CD8-positive, alpha-beta memory T cell (primary cell): ENCODE measurements at regions not wholly inside any gene's neighbourhood (a gene's known extent, or its start where the extent isn't known, plus 50 kb on each side); places are given as distances from the start of the nearest gene placed in this dataset.

ENCODE experiments used
- CTCF ChIA-PET: fragments of 350-600 bp; sonication (Branson Sonifier 250); formaldehyde crosslinking; loops from one replicate; lab custom pipeline; 2021; ENCODE audit warnings: antibody characterized with exemption; lab: Charles Lee
- POLR2A ChIA-PET: fragments of 350-600 bp; sonication (Branson Sonifier 250); formaldehyde crosslinking; loops from one replicate; lab custom pipeline; 2021; ENCODE audit warnings: antibody characterized with exemption; lab: Charles Lee
- DNase-seq, 5 donors: peaks; one replicate each; pipeline versions ENCODE4 v3.0.0 to v3.0.0-alpha.2; 2020 to 2022; ENCODE audit warnings: mixed read lengths in 1 of 5
- H3K27ac ChIP-seq: one replicate; pipeline ENCODE4 v1.7.0; 2013; ENCODE audit warnings: low read depth, mild to moderate bottlenecking, low read length, moderate library complexity
- H3K27me3 ChIP-seq: 2 replicates; pipeline ENCODE4 v1.7.0; 2013; ENCODE audit warnings: low read length, mild to moderate bottlenecking; ENCODE audit not compliant: insufficient read depth, poor library complexity, severe bottlenecking
- H3K36me3 ChIP-seq: 2 replicates; pipeline ENCODE4 v1.7.0; 2013; ENCODE audit warnings: mild to moderate bottlenecking, low read length, moderate library complexity; ENCODE audit not compliant: insufficient read depth
- H3K4me1 ChIP-seq: 2 replicates; pipeline ENCODE4 v1.7.0; 2013; ENCODE audit warnings: mild to moderate bottlenecking, low read length, moderate library complexity; ENCODE audit not compliant: insufficient read depth
- H3K4me3 ChIP-seq: 2 replicates; pipeline ENCODE4 v1.7.0; 2013; ENCODE audit warnings: mild to moderate bottlenecking, low read length
- H3K9me3 ChIP-seq: 2 replicates; pipeline ENCODE4 v1.7.0; 2013; ENCODE audit warnings: mild to moderate bottlenecking, low read length
- H3K27ac Mint-ChIP-seq, 8 donors: one replicate each; pipeline ENCODE4 v1.8.0; 2020 to 2021; ENCODE audit warnings: mixed read lengths in 8 of 8, mild to moderate bottlenecking in 6 of 8, inconsistent platforms in 3 of 8, moderate library complexity in 3 of 8
- H3K27me3 Mint-ChIP-seq, 2 donors: one replicate each; pipeline ENCODE4 v1.8.0; 2020 to 2021; ENCODE audit warnings: mixed read lengths in 2 of 2, mild to moderate bottlenecking in 1 of 2, moderate library complexity in 1 of 2
- H3K36me3 Mint-ChIP-seq, 3 donors: one replicate each; pipeline ENCODE4 v1.8.0; 2020 to 2021; ENCODE audit warnings: mixed read lengths in 3 of 3, inconsistent platforms in 1 of 3, mild to moderate bottlenecking in 1 of 3
- H3K4me1 Mint-ChIP-seq, 3 donors: one replicate each; pipeline ENCODE4 v1.8.0; 2020 to 2021; ENCODE audit warnings: mixed read lengths in 3 of 3, inconsistent platforms in 1 of 3, mild to moderate bottlenecking in 1 of 3
- H3K4me3 Mint-ChIP-seq, 7 donors: one replicate each; pipeline ENCODE4 v1.8.0; 2020 to 2021; ENCODE audit warnings: mixed read lengths in 7 of 7, mild to moderate bottlenecking in 6 of 7, moderate library complexity in 4 of 7, inconsistent platforms in 2 of 7
- H3K9me3 Mint-ChIP-seq, 5 donors: one replicate each; pipeline ENCODE4 v1.8.0; 2020 to 2022; ENCODE audit warnings: mixed read lengths in 5 of 5, mild to moderate bottlenecking in 3 of 5, moderate library complexity in 2 of 5, inconsistent platforms in 1 of 5

DNA sequence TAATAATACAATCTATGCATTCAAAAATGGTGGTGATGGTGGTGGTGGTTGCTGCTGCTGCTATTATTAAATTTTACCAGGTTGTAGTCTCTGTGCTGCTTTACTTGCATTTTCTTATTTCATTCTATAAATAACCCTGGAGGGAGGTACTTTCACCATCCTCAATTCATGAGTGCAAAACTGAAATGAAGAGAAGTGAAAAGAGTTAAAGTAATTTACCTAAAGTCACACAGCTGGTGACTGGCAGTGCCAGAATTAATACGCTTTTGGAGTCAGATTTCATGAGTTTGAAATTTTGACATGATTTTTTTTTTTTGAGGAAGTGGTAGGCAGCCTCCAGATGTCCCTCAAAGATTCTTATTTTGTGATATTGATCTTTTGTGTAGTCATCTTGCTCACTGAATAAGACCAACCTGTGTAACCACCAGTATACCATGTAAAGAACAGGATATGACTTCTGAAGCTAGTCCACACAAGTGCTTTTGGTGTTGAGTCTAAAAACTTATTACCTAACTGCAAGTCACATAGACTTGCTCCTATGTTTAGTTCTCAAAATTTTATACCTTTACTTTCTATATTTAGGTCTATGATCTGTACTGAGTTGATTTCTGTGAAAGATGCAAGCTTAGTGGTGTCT lies 218.8 kb downstream of the ZWINT start:
- no peaks in the 10 kb centered on the region for H3K36me3 ChIP-seq
- H3K4me3 ChIP-seq: no peak overlapping the region
- H3K36me3 Mint-ChIP-seq: no peaks in the 10 kb centered on the region
- H3K27me3 Mint-ChIP-seq: no peaks in the 10 kb centered on the region
- no peak overlapping the region for H3K4me3 Mint-ChIP-seq
- no peak overlapping the region for H3K27ac ChIP-seq
- peaks cover 0 to 17% (median 9%) of the 10 kb centered on the region in 5 donors for H3K9me3 Mint-ChIP-seq
- ChIA-PET CTCF (no interaction called here), POLR2A (no interaction called here)
- no peaks in the 10 kb centered on the region for H3K27me3 ChIP-seq
- no peaks in the 10 kb centered on the region for H3K9me3 ChIP-seq
- no peak for DNase-seq
- no peak overlapping the region for H3K27ac Mint-ChIP-seq
- H3K4me1 ChIP-seq: no peaks in the 10 kb centered on the region
- no peaks in the 10 kb centered on the region for H3K4me1 Mint-ChIP-seq

DNA sequence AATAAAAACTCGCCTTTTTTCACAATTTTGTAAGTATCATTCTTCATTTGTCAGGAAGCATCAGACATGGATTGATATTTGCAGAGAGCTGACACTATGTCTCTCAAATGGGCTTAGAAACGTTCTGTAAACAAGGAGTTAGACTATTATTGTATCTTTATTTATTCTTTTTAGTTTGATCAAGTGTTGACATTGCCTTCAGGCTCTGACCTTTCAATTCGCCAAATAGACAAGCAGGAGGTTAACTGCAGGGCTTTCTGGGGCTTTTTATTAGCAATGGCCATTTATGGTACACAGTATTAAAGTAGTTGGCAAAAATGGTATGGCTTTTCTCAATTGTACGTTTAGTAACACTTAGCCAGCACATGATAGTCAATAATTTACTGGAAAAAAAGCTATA lies 221.7 kb downstream of the ZWINT start:
- no peaks in the 10 kb centered on the region for H3K27me3 Mint-ChIP-seq
- no peaks in the 10 kb centered on the region for H3K36me3 ChIP-seq
- POLR2A ChIA-PET: no interaction called here
- H3K4me3 Mint-ChIP-seq: no peak overlapping the region
- H3K4me3 ChIP-seq: no peak overlapping the region
- H3K27ac Mint-ChIP-seq: no peak overlapping the region
- H3K36me3 Mint-ChIP-seq: no peaks in the 10 kb centered on the region
- peaks cover 0 to 24% (median 11%) of the 10 kb centered on the region in 5 donors for H3K9me3 Mint-ChIP-seq
- no peak overlapping the region for H3K27ac ChIP-seq
- no peaks in the 10 kb centered on the region for H3K4me1 Mint-ChIP-seq
- no peaks in the 10 kb centered on the region for H3K4me1 ChIP-seq
- no peaks in the 10 kb centered on the region for H3K9me3 ChIP-seq
- no peaks in the 10 kb centered on the region for H3K27me3 ChIP-seq
- CTCF ChIA-PET: no interaction called here
- DNase-seq: no peak

DNA sequence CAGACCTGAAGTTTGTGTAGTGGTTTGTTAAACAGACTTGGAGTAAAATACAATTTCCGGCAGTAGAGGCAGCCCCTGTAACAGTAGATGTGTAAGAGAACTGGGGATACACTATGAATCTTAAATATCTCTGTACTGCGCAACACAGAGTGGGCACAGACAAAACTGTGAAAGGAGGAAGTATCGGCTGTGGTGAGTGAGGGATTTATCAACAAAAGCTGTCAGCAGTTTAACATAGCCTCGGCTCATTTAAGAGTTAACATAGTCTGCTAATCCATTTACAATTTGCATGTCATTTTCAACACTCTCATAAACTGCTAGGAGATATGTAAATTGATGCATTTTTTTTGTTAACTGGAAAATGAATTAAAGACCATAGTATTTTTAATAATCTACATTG lies 225.2 kb downstream of the ZWINT start:
- Histone ChIP-seq H3K27me3 (no peaks in the 10 kb centered on the region), H3K9me3 (no peaks in the 10 kb centered on the region), H3K4me3 (no peak overlapping the region), H3K27ac (no peak overlapping the region), H3K4me1 (no peaks in the 10 kb centered on the region), H3K36me3 (no peaks in the 10 kb centered on the region)
- Mint-ChIP-seq H3K27me3 (no peaks in the 10 kb centered on the region), H3K36me3 (no peaks in the 10 kb centered on the region), H3K4me3 (no peak overlapping the region), H3K4me1 (no peaks in the 10 kb centered on the region), H3K9me3 (peaks cover 0 to 20% (median 7%) of the 10 kb centered on the region in 5 donors), H3K27ac (no peak overlapping the region)
- ChIA-PET CTCF (no interaction called here), POLR2A (no interaction called here)
- no peak for DNase-seq

DNA sequence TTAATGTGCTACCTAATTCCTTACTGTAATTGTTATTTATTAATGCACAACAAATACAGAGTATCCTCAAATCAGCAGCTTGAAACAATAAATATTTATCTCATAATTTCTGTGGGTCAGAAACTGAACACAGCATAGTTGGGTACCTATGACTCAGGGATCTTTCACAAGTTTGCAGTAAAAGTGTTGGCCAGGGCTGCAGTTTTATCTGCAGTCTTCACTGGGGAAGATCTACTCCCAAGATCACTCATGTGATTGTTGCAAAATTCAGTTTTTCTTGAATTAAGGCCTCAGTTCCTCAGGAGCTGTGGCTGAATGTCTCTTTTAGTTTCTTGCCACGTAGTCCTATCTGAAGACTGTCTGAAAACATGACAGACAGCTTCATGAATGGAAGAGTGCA lies 237.8 kb downstream of the ZWINT start:
- DNase-seq: no peak
- Mint-ChIP-seq H3K36me3 (no peaks in the 10 kb centered on the region), H3K27ac (no peak overlapping the region)

GRCh38 chr10:56116684-56117083 lies 244.4 kb downstream of the ZWINT start:
- Mint-ChIP-seq H3K4me3 (no peak overlapping the region), H3K36me3 (no peaks in the 10 kb centered on the region), H3K9me3 (peaks cover 0 to 40% (median 4%) of the 10 kb centered on the region in 5 donors), H3K27me3 (no peaks in the 10 kb centered on the region), H3K27ac (no peak overlapping the region), H3K4me1 (no peaks in the 10 kb centered on the region)
- Histone ChIP-seq H3K36me3 (no peaks in the 10 kb centered on the region), H3K4me1 (no peaks in the 10 kb centered on the region), H3K27ac (no peak overlapping the region), H3K9me3 (no peaks in the 10 kb centered on the region), H3K27me3 (no peaks in the 10 kb centered on the region), H3K4me3 (no peak overlapping the region)
- CTCF ChIA-PET: no interaction called here
- no peak for DNase-seq
- POLR2A ChIA-PET: no interaction called here

More for the DNA sequence above, 237.8 kb downstream of the ZWINT start:
- ChIA-PET POLR2A (no interaction called here), CTCF (no interaction called here)
- Mint-ChIP-seq H3K27me3 (no peaks in the 10 kb centered on the region), H3K4me1 (no peaks in the 10 kb centered on the region), H3K4me3 (no peak overlapping the region), H3K9me3 (peaks cover 0 to 28% (median 13%) of the 10 kb centered on the region in 5 donors)
- H3K27ac ChIP-seq: no peak overlapping the region
- no peaks in the 10 kb centered on the region for H3K36me3 ChIP-seq
- no peak overlapping the region for H3K4me3 ChIP-seq
- no peaks in the 10 kb centered on the region for H3K27me3 ChIP-seq
- no peaks in the 10 kb centered on the region for H3K9me3 ChIP-seq
- no peaks in the 10 kb centered on the region for H3K4me1 ChIP-seq

GRCh38 chr10:56109454-56109853 lies 251.6 kb downstream of the ZWINT start:
- Mint-ChIP-seq H3K36me3 (no peaks in the 10 kb centered on the region), H3K27ac (no peak overlapping the region), H3K4me1 (no peaks in the 10 kb centered on the region), H3K9me3 (peaks cover 3 to 49% (median 12%) of the 10 kb centered on the region in 5 donors), H3K4me3 (no peak overlapping the region), H3K27me3 (no peaks in the 10 kb centered on the region)
- Histone ChIP-seq H3K27me3 (no peaks in the 10 kb centered on the region), H3K4me3 (no peak overlapping the region), H3K36me3 (no peaks in the 10 kb centered on the region), H3K4me1 (no peaks in the 10 kb centered on the region), H3K9me3 (no peaks in the 10 kb centered on the region), H3K27ac (no peak overlapping the region)
- CTCF ChIA-PET: no interaction called here
- POLR2A ChIA-PET: no interaction called here
- no peak for DNase-seq

- Mint-ChIP-seq H3K4me3 (no peak overlapping the region), H3K9me3 (peaks cover 5 to 24% (median 9%) of the 10 kb centered on the region in 5 donors), H3K36me3 (no peaks in the 10 kb centered on the region), H3K27ac (no peak overlapping the region), H3K4me1 (no peaks in the 10 kb centered on the region), H3K27me3 (no peaks in the 10 kb centered on the region)
- Histone ChIP-seq H3K36me3 (no peaks in the 10 kb centered on the region), H3K27me3 (no peaks in the 10 kb centered on the region), H3K4me1 (no peaks in the 10 kb centered on the region), H3K9me3 (no peaks in the 10 kb centered on the region), H3K27ac (no peak overlapping the region), H3K4me3 (no peak overlapping the region)
- POLR2A ChIA-PET: no interaction called here
- CTCF ChIA-PET: no interaction called here
- no peak for DNase-seq
These were observed 256.1 kb downstream of the ZWINT start for GRCh38 chr10:56104923-56105322.

GRCh38 chr10:56104487-56104886 lies 256.6 kb downstream of the ZWINT start:
- H3K9me3 Mint-ChIP-seq: peaks cover 5 to 23% (median 9%) of the 10 kb centered on the region in 5 donors
- no peak overlapping the region for H3K27ac Mint-ChIP-seq
- H3K4me1 Mint-ChIP-seq: no peaks in the 10 kb centered on the region
- Histone ChIP-seq H3K27ac (no peak overlapping the region), H3K4me1 (no peaks in the 10 kb centered on the region), H3K27me3 (no peaks in the 10 kb centered on the region), H3K36me3 (no peaks in the 10 kb centered on the region), H3K9me3 (no peaks in the 10 kb centered on the region), H3K4me3 (no peak overlapping the region)
- ChIA-PET CTCF (no interaction called here), POLR2A (no interaction called here)
- no peak overlapping the region for H3K4me3 Mint-ChIP-seq
- H3K36me3 Mint-ChIP-seq: no peaks in the 10 kb centered on the region
- H3K27me3 Mint-ChIP-seq: no peaks in the 10 kb centered on the region
- no peak for DNase-seq

- H3K4me1 ChIP-seq: no peaks in the 10 kb centered on the region
- no peaks in the 10 kb centered on the region for H3K36me3 ChIP-seq
- no peak for DNase-seq
- H3K36me3 Mint-ChIP-seq: no peaks in the 10 kb centered on the region
- peaks cover 7 to 23% (median 10%) of the 10 kb centered on the region in 5 donors for H3K9me3 Mint-ChIP-seq
- no peak overlapping the region for H3K4me3 Mint-ChIP-seq
- POLR2A ChIA-PET: no interaction called here
- no peaks in the 10 kb centered on the region for H3K4me1 Mint-ChIP-seq
- no peaks in the 10 kb centered on the region for H3K27me3 Mint-ChIP-seq
- no peak overlapping the region for H3K27ac Mint-ChIP-seq
- no peak overlapping the region for H3K27ac ChIP-seq
- H3K27me3 ChIP-seq: no peaks in the 10 kb centered on the region
- H3K9me3 ChIP-seq: no peaks in the 10 kb centered on the region
- CTCF ChIA-PET: no interaction called here
- no peak overlapping the region for H3K4me3 ChIP-seq
These were observed 264.9 kb downstream of the ZWINT start for GRCh38 chr10:56096226-56096517.
